ENCODE measurements at regions not wholly inside any gene's neighbourhood (a gene's known extent, or its start where the extent isn't known, plus 50 kb on each side); places are given as distances from the start of the nearest gene placed in this dataset.

GRCh38 chr14:86539361-86540070, 1009.6 kb downstream of the FLRT2 start:
- no peak for DNase-seq

- no peak for DNase-seq
These were observed 1003.9 kb downstream of the FLRT2 start for GRCh38 chr14:86533834-86534233.

GRCh38 chr14:86532219-86532618, 1002.3 kb downstream of the FLRT2 start:
- no peak for DNase-seq

- no peak for DNase-seq
These were observed 1000.5 kb downstream of the FLRT2 start for GRCh38 chr14:86530457-86530856.

GRCh38 chr14:86527312-86527711, 997.4 kb downstream of the FLRT2 start:
- no peak for DNase-seq

GRCh38 chr14:86525673-86526072, 995.7 kb downstream of the FLRT2 start:
- DNase-seq, result no peak

- DNase-seq, result no peak
These were observed 991.9 kb downstream of the FLRT2 start for GRCh38 chr14:86521843-86522242.

- DNase-seq, result no peak
These were observed 991.2 kb downstream of the FLRT2 start for GRCh38 chr14:86521031-86521730.

- no peak for DNase-seq
These were observed 988.4 kb downstream of the FLRT2 start for GRCh38 chr14:86518298-86518697.

GRCh38 chr14:86515195-86515594, 985.3 kb downstream of the FLRT2 start:
- DNase-seq, result no peak

- no peak for DNase-seq
These were observed 983.6 kb downstream of the FLRT2 start for GRCh38 chr14:86513564-86513963.

GRCh38 chr14:86513056-86513455, 983.1 kb downstream of the FLRT2 start:
- no peak for DNase-seq

GRCh38 chr14:86510491-86510890, 980.5 kb downstream of the FLRT2 start:
- no peak for DNase-seq

GRCh38 chr14:86505808-86506207, 975.9 kb downstream of the FLRT2 start:
- DNase-seq, result no peak

- no peak for DNase-seq
These were observed 971.7 kb downstream of the FLRT2 start for GRCh38 chr14:86501611-86502010.

- DNase-seq, result no peak
These were observed 961.8 kb downstream of the FLRT2 start for GRCh38 chr14:86491743-86492142.

- no peak for DNase-seq
These were observed 951.2 kb downstream of the FLRT2 start for GRCh38 chr14:86481104-86481503.

GRCh38 chr14:86464341-86464740, 934.4 kb downstream of the FLRT2 start:
- no peak for DNase-seq

GRCh38 chr14:86462193-86462753, 932.3 kb downstream of the FLRT2 start:
- DNase-seq, result no peak

- DNase-seq, result no peak
These were observed 927.7 kb downstream of the FLRT2 start for GRCh38 chr14:86457481-86458135.

- no peak for DNase-seq
These were observed 920.1 kb downstream of the FLRT2 start for GRCh38 chr14:86450085-86450484.

GRCh38 chr14:86442135-86442534, 912.2 kb downstream of the FLRT2 start:
- DNase-seq, result no peak

- no peak for DNase-seq
These were observed 900.9 kb downstream of the FLRT2 start for GRCh38 chr14:86430853-86431252.

- DNase-seq, result no peak
These were observed 893.3 kb downstream of the FLRT2 start for GRCh38 chr14:86423214-86423613.
